Retinal pigment epithelial cell (primary cell): ENCODE measurements at regions not wholly inside any gene's neighbourhood (a gene's known extent, or its start where the extent isn't known, plus 50 kb on each side); places are given as distances from the start of the nearest gene placed in this dataset.

Experiments used
- DNase-seq: peaks from one replicate; pipeline ENCODE4 v3.0.0-alpha.2; 2010; ENCODE audit warnings: low read depth
- H3K4me3 ChIP-seq: 2 replicates; pipeline ENCODE4 v1.5.1; 2011; ENCODE audit warnings: mild to moderate bottlenecking, low read length, control low read depth, moderate library complexity
- TF ChIP-seq, protein P1 (sequence below): conservative IDR thresholded peaks from 2 replicates; pipeline ENCODE4 v1.5.1; 2011; ENCODE audit warnings: low read depth, low read length, control low read depth, inconsistent platforms

DNA sequence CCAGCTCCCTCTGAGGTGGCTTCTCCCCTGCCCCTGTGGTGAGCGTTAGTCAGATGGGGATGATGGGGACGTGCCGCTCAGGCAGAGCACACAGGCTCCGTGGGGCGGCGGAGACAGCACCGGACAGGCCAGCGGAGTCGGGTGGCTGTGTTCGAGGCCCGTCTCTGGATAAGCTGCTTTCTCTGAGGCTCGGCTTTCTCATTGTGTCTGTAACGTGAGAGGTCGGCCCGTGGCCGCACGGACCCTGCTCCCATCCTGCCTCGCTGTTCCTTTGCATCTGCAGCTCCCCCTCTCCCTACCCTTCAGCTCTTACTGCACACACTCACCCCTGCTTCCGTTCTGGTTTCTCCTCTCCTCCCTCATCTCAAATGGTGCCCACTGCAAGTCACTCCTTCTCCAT lies 62.5 kb downstream of the FAM43A start:
- no peak overlapping the region for H3K4me3 ChIP-seq
- TF ChIP-seq, protein P1, sequence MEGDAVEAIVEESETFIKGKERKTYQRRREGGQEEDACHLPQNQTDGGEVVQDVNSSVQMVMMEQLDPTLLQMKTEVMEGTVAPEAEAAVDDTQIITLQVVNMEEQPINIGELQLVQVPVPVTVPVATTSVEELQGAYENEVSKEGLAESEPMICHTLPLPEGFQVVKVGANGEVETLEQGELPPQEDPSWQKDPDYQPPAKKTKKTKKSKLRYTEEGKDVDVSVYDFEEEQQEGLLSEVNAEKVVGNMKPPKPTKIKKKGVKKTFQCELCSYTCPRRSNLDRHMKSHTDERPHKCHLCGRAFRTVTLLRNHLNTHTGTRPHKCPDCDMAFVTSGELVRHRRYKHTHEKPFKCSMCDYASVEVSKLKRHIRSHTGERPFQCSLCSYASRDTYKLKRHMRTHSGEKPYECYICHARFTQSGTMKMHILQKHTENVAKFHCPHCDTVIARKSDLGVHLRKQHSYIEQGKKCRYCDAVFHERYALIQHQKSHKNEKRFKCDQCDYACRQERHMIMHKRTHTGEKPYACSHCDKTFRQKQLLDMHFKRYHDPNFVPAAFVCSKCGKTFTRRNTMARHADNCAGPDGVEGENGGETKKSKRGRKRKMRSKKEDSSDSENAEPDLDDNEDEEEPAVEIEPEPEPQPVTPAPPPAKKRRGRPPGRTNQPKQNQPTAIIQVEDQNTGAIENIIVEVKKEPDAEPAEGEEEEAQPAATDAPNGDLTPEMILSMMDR = no peak
- no peak for DNase-seq

DNA sequence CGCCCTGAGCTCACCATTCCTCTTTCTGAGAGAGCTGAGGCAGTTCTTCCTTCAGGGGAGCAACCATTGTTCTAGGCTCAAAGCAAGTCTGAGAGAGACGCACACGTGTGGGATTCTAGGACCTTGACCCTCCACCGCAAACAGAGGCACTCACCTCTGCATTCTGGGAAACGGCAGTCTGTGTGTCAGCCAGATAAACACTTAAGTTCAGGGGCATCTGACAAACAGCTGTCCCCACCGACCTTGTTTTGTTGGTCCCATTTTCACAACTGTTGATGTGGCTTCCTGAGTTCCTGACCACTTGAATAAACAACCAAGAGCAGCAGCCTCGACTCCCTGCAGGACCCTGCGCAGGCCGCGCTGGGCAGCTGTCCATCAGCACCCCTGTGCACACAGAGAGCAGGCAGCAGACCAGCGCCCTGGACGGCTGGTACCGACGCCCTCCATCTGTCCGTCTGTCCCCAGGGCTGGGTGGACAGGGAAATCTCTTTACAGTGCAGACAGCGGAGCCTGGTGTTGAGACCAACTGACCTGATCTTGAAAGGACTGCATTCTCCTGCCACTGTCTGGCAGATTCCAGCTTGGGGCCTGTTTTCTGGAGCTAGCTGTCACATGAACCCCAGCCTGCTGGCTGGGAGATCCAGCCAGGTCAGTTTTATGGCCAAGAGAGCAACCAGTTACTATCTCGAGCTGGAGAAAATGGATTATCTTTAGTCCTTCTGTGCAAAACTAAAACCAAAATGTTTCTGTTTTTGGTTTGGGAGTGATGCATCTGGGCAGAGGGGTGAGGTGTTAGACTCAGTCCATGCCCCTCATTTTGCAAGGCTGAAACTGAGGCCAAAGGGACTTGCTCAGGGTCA lies 64.2 kb downstream of the FAM43A start:
- no peak overlapping the region for H3K4me3 ChIP-seq
- TF ChIP-seq, protein P1 = no peak
- no peak for DNase-seq

- no peak for DNase-seq
- TF ChIP-seq, protein P1 = no peak
- H3K4me3 ChIP-seq = no peak overlapping the region
Measured at GRCh38 chr3:194750491-194750828, 64.8 kb downstream of the FAM43A start.

DNA sequence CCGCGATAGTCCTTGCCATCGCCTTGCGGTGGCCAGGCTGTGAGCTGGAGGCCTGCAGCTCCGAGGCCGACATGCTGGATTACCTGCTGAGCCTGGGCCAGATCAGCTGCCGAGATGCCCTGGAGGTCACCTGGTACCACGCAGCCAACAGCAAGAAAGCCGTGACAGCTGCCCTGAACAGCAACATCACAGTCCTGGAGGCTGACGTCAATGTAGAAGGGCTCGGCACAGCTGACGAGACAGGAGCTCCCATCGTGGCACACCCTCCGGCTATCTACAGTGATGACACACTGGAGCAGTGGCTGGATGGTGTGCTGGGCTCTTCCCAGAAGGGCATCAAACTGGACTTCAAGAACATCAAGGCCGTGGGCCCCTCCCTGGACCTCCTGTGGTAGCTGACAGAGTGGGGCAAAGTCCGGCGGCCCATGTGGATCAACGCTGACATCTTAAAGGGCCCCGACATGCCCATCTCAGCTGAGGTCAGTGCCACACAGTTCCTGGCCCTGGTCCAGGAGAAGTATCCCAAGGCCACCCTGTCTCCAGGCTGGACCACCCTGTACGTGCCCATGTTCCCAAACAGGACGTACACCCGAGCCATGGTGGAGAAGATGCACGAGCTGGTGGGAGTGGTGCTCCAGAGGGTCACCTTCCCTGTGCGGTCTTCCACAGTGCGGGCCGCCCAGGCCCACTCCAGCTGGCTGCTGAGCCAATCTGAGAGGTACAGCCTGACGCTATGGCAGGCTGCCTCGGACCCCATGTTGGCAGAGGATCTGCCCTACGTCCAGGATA lies 70.2 kb downstream of the FAM43A start:
- DNase-seq = no peak

GRCh38 chr3:194756460-194756779 lies 70.7 kb downstream of the FAM43A start:
- no peak overlapping the region for H3K4me3 ChIP-seq
- no peak for DNase-seq
- TF ChIP-seq, protein P1 = no peak

More for the DNA sequence above, 70.2 kb downstream of the FAM43A start:
- TF ChIP-seq, protein P1 = no peak
- no peak overlapping the region for H3K4me3 ChIP-seq

- DNase-seq = no peak
- no peak overlapping the region for H3K4me3 ChIP-seq
- TF ChIP-seq, protein P1 = no peak
Measured at GRCh38 chr3:194756791-194757325, 71.2 kb downstream of the FAM43A start.

- TF ChIP-seq, protein P1 = no peak
- H3K4me3 ChIP-seq = no peak overlapping the region
- DNase-seq = no peak
Measured at GRCh38 chr3:194757647-194758061, 72.0 kb downstream of the FAM43A start.
